Posterior cingulate gyrus (tissue), 11 donors: ENCODE measurements at regions not wholly inside any gene's neighbourhood (a gene's known extent, or its start where the extent isn't known, plus 50 kb on each side); places are given as distances from the start of the nearest gene placed in this dataset.

Source experiments
- DNase-seq, 10 donors: peaks; one replicate each; pipeline versions ENCODE4 v3.0.0 to v3.0.0-alpha.2; 2020 to 2021; ENCODE audit warnings: mixed read lengths in 3 of 10
- intact Hi-C: fragments of 100-400 bp; cut with DNase I; formaldehyde crosslinking; loops from one replicate; pipeline ENCODE4 v1.15.1; 2023

DNA sequence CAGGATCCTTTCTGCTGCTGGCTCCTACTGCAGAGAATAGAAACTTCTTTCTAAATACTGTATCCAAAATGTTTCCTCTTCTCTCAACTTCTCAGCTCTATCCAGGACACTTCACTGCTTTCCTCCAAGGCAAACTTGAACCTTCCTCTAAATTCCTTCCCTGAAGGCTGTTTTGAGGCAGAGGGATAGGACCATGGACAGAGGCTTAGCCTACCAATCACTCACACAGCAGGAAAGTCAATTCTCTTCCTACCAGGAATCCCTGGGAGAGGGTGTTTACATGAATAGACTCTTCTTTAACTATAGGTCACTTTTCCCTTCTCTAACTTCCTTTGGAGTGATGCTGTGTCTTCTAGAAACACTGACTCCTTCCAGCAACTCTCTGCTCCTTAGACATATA is 115.6 kb upstream of the MKLN1 start:
- intact Hi-C loops: loop anchor here (10.0 kb wide), 1 partner anchor 97 kb away; no protein-coding TSS in a partner anchor
- DNase-seq: no peak

DNA sequence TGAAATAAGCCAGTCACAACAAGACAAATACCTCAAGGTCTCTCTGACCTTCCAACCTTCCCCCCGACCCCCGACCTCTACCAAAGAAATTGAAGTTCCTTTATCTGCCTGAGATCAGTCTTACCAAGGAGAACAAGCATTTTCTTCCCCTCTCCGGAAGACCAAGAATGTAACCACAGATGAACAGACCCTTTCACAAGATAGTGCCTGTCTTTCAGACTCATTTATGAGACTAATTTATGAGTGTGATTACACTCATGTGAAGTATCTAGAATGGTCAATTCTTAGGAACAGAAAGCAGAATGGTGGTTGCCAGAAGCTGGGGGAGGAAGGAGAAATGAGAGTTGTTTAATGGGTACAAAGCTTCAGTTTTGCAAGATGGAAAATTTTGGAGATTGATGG is 108.9 kb upstream of the MKLN1 start:
- DNase-seq: no peak
- intact Hi-C loops: loop anchor here (10.0 kb wide), 1 partner anchor 104 kb away; no protein-coding TSS in a partner anchor

DNA sequence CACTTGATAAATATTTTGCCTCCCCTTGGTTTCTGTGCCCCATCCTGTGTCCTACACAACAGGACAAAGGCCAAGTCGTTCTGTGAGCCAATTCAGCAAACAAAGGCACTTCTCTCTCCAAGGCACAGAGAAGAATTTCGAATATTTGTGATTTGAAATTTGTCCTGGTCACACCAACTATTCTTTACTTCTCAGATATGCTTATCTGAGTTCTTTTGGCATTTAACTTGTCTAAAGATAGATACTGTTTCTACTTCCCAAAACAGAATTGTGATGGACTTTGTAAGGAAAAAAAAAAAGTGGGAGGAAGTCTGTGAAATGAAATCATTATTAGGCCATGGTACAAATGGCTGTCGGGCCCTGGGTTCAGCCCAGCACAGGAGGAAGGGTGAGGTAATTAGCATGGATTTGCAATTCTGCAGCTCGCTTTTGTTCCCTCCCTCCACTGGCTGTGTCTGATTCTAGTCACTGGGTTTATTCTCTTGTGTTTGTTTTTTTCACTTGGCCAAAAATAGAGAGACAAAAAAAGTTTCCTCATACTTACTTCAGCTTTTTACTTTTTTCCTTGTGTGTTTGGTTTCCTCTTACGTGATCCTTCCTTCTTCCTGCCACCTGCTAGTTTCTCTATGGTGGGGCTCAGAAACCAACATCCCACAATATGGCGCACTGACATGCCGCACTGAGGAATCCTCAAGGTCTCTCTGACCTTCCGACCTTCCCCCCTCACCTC is 108.2 kb upstream of the MKLN1 start:
- DNase-seq: peak; percentile 38 to 90 (median 60)
- intact Hi-C loops: loop anchor here (10.0 kb wide), 1 partner anchor 105 kb away; no protein-coding TSS in a partner anchor

DNA sequence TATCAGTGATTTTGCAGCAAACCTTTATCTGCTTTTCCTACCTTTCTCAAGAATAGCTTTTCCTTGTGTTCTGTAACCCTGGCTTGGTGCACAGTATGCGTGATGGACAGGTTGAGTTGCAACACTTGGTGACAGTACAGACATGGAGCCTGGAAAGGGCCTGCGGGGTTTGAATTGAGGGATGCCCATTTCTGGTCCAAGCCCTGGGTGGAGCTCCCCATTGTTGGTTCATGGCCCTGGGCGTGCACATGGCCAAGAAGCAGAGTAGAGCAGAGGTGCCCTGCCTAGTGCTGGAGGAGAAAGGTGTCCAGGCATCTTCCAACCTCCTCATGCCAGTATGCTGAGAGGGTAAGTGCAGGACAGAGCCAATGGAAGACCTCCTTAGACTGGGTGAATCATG is 106.6 kb upstream of the MKLN1 start:
- intact Hi-C loops: no loop called here
- no peak for DNase-seq

DNA sequence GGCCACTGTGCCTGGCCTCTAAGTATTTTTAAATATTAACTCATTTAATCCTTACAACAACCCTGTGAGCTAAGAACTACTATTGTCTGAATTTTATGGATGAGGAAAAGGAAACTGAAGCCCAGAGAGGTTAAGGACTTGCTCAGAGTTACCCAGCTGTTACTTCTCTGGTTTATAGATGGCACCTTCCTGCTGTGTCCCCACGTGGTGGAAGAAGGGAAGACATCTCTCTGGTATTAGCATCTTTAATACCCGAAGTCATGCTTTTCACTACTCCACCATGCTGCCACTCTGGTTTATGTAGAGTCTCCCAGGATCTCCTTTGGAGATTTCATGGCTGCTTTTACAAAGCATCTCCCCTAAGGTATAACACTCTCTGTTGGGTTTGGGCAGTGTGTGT is 105.5 kb upstream of the MKLN1 start:
- DNase-seq: no peak
- intact Hi-C loops: no loop called here

DNA sequence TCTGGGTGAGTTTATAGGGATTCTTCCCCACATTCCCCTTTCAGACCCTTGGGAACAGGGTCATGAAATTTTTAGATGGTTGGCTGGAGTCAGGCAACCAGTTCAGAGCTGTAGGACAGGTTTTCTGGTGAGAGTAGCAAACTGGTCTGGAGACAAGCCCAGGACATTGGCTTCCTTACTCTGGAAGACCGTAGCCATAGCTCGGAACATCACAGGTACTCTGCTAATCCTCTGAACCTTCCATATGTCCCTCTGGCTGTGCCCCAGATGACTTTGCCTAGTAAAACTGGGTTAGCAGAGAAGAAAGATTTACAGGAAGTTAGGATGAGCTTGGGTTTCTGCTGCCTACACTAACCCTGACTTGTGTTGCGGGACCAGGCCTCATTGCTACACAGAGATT is 104.5 kb upstream of the MKLN1 start:
- intact Hi-C loops: no loop called here
- DNase-seq: no peak

DNA sequence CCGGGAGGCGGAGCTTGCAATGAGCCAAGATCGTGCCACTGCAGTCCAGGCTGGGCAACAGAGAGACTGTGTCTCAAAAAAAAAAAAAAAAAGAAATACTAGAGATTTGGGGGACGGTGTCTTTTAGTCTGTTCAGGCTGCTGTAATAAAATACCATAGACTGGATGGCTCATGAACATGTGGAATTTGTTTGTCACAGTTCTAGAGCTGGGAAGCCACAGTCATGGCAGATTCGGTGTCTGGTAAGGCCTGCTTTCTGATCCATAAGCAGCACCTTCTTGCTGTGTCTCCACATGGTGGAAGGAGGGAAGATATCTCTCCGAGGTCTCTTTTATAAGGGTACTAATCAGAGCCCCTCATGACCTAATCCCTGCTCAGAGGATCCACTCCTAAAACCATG is 102.7 kb upstream of the MKLN1 start:
- intact Hi-C loops: no loop called here
- DNase-seq: no peak

DNA sequence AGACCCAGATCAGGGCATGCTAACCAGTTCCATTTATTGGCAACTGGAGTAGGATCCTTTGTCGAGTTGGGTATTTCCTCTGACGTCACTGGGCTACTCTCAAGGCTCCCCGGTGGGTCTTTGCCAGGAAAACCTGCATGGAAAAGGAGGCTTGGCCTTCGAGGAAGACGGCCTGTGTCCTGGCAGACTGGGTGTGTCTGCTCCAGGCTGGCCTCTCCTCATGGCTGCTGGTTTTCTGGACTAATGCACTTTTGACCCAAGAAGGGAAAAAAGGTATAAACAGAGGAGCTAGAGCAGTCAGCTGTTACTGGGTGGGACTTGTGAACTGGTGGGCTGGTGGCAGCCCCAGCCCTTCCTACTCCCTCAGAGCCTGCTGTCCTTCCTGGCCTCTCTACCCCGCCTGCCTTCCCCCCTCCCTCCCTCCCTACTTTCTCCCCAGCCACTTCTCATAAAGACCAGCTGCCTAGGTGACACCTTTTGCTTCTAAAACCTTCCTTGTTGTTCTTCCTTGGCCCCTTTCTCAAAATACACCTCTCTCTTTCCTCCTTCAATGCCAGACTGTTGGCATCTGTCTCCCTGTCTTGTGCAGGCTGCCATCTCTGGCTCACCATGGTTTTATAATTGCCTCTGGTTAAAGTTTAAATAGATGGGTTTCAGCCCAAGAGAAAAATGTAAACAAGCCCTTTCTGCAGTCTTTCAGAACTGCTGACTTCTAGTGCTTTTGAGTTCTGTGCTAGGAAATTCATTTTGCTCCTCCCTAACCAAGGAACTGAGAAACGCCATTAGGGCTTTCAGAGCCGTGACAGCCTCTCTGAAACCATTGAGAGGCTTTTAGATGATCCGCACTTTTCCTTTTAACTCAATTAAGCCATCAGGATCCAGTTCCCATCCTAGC is 101.8 kb upstream of the MKLN1 start:
- intact Hi-C loops: no loop called here
- DNase-seq: no peak

DNA sequence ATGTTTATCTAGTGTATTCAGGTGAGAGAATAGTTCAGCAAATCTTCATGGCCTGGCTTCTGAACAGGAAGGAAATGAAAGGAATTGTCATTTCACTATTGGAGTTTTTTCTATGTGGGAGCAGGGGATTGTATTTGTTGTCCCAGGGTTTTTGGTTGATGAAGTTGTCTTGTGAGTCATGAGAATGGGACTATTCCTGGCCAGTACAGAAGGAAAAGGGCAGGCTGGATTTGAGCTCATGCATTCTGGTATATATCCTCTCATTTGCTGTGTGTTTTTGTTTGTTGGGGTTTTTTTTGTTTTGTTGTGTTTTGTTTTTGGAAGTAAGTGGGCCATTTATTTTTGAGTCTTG is 101.2 kb upstream of the MKLN1 start:
- intact Hi-C loops: no loop called here
- no peak for DNase-seq

DNA sequence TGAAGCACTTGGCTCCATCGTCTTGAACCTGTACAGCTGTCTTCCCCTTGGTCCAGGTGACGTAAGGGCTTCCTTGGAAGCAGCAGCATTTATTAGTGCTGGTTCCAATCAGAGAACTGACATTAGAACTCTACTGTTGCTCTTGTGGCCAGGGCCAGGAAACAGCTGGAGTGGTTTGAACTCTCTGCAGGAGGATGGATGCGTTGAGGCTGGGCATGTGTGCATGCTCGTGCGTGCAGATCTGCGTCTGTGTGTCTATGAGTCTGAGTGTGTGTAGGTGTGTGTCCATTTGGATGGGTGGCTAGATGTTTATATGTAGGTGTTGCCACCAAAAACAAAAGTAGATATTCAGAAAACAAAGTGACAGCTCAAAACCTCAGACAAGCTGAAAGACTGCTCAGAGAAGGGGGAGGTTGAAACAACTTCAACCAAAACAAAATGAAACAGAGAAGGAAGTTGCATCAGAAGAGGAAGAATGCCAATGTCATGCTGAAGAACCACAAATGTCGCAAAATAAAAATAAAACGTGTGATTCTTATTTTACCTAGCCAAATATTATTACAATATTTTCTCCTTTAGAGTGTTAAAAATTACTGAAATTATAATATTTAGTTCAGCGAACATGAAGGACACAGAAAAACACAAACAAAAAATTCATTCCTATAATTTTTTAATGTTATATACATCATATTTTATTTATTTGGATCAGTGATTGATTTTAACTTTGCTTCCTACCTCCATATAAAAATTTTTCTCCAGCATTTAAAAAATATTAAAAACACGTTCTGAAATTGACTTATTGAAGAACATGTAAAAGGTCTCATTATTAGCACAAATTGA is 96.1 kb upstream of the MKLN1 start:
- intact Hi-C loops: no loop called here
- DNase-seq: peak in 1 of 10 donors; percentile 22

DNA sequence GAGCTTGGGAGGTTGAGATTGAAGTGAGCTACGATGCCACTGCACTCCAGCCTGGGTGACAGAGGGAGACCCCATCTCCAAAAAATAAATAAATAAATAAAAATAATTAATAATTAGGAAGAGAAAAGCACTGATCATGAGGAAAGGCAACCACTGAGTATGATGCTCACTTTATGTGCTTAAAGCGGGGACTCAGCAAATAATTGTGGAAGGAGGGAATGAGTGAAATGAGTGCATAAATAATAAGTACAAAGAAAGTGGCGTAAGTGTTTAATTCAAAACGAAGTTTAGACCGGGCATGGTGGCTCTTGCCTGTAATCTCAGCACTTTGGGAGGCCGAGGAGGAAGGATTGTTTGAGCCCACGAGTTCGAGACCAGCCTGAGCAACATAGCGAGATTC is 94.9 kb upstream of the MKLN1 start:
- intact Hi-C loops: no loop called here
- no peak for DNase-seq

DNA sequence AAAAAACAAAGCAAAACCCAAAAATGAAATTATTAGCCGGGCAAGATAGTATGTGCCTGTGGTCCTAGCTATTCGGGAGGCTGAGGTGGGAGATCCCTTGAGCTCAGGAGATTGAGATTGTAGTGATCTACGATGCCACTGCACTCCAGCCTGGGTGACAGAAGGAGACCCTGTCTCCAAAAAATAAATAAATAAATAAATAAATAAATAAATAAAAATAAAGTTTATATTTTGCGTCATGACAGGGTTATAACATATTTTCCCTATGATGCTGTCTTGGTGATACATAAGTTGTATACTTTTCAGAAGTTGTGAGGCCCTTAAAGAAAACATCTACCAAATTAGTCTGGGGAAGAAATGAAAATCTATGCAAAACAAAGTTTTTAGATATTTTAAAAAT is 94.5 kb upstream of the MKLN1 start:
- DNase-seq: no peak
- intact Hi-C loops: no loop called here

DNA sequence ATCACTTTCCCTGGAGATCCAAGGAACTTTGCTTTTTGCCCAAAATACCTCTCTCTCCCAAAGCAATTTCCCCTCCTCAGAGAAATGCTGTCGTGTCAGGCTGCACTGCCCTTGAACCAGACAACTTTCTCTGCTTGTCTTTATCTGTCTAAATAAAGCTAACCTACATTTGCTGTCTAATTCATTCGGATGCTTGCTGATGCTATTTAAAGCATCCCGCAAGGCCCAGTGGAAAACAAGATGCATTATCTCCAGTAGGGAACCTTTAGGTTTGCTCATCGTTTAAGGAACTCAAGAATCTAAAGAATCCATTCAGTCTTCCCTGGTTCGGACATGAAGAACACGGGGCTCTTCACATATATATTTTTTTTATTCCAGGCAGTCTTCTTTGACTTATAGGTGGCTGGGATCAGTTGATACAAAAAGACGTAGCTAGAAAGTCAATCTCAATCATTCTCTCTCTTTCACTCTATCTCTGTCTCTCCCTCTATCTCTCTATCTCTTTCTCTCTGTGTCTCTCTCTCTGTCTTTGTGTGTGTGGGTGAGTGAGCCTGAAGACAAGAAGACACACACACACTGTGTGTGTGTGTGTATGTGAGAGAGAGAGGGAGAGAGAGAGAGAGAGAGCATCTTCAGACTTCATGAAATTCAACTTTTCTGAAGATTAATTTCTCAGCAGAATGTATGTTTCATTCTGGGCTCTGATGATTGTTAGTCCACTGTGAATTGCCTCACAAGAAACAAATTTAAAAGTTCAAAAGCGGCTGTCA is 92.8 kb upstream of the MKLN1 start:
- intact Hi-C loops: no loop called here
- no peak for DNase-seq

DNA sequence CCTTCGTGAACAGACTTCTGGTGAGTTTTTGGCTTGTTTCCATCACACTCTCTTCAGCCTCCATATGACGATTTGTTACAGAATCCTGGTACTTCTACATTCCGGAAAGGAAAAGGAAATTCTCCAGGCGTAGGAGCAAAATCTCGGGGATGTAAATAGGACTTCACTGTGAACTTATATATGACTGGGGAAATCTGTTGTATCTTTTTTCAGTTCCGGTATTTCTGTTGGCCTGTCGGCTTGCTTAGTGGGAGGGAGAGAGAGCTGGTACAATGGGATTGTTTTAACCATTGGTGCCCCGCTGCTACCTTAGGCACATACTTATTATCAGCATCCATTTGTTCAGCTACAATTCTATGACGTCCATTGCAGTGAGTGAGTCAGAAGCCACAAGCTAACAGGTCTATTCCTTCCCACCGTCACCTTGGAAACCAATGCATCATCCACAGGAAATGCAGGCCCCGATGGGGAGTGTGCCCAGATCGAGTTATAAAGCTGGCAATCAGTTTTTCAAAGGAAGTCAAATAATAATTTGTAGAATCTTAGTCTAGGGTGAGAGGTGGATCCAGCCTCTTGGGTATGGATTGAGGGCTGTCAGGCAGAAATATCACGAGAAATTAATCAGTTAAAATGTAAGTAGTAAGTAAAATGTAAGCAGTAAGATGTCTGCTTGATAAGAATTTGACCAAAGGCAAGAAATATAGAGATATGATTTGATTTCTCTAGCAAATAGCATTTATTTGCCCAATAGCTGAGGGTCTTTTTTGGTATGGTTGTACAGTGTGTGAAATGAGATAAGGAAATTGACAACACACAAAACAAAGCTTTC is 92.0 kb upstream of the MKLN1 start:
- peak in 3 of 10 donors; percentile 50 to 89 (median 73) for DNase-seq
- intact Hi-C loops: no loop called here

DNA sequence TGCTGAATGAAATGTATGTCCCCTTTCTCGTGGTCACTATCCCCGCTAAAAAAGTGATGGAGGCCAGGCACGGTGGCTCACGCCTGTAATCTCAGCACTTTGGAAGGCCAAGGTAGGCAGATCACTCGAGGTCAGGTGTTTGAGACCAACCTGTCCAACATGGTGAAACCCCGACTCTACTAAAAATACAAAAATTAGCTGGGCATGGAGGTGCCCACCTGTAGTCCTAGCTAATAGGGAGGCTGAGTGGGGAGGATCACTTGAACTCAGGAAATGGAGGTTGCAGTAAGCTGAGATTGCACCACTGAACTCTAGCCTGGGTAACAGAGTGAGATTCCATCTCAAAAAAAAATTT is 91.4 kb upstream of the MKLN1 start:
- intact Hi-C loops: no loop called here
- no peak for DNase-seq

DNA sequence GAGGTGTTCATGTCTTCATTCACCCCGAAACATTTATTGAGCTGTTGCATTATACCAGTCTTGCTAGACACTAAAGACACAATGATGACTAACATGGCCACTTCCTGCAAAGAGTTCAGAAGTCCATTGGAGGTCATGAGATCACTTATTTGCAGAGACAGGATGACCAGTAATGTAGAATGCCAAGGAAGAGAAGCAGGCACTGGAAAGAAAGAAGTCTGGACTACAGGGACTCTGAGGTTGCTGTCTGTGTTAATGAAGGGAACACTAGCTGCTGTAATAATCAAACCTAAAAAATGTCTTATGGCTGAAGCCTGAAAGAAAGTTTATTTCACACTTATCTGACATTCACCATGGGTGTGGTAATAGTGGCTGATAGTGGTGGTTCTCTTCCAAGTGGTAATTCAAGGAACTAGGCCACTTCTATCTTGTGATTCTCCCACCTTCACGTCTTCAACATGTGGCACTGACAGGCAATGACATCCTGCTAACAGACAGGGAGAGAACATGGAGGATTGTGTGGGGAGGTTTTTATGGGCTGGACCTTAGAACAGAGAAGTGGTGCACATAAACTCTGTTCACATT is 89.2 kb upstream of the MKLN1 start:
- intact Hi-C loops: no loop called here
- DNase-seq: no peak

DNA sequence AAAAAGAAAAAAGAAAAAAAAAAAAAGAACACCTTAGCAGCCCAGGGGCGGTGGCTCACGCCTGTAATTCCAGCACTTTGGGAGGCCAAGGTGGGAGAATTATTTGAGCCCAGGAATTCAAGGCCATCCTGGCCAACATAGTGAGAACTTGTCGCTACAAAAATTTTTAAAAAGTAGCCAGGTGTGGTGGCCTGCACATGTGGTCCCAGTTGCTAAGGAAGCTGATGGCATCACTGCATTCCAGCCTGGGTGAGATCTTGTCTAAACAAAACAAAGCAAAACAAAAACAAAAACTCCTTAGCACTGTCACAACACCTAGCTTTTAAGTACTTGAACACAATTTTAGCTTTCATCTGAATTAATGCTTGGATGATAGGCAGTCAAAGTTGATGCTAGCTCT is 86.3 kb upstream of the MKLN1 start:
- intact Hi-C loops: no loop called here
- DNase-seq: no peak

DNA sequence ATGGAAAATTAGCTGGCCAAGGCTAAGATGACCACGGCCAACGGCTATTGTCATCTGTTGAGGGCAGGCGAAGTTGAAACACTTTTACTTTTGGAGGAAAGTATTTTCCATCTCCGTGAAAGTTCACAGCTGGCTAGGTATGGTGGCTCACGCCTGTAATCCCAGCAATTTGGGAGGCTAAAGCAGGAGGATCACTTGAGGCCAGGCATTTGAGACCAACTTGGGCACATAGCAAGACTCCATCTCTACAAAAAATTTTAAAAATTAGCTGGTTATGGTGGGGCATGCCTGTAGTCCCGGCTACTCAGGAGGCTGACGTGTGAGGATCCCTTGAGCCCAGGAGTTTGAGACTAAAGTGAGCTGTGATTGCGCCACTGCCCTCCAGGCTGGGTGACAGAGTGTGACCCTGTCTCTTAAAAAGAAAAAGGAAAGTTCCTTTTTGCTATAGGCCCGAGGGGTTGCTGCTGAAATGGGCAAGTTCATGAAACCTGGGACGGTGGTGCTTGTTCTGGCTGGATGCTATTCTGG is 85.5 kb upstream of the MKLN1 start:
- no peak for DNase-seq
- intact Hi-C loops: no loop called here
